Transverse colon (tissue), 4 donors: ENCODE measurements at regions not wholly inside any gene's neighbourhood (a gene's known extent, or its start where the extent isn't known, plus 50 kb on each side); places are given as distances from the start of the nearest gene placed in this dataset.

Experiments used
- DNase-seq: peaks from one replicate; pipeline ENCODE4 v3.0.0-alpha.2; 2019
- H3K27ac ChIP-seq, 4 donors: fragments of 200-600 bp; sonication (generic); 2 replicates each; pipeline ENCODE4 v1.5.1; 2016 to 2018; ENCODE audit warnings: inconsistent platforms in 4 of 4
- H3K27me3 ChIP-seq: fragments of 200-600 bp; sonication (generic); 2 replicates; pipeline ENCODE4 v1.5.1; 2017; ENCODE audit warnings: inconsistent platforms
- H3K36me3 ChIP-seq, 4 donors: fragments of 200-600 bp; sonication (generic); 2 replicates each; pipeline ENCODE4 v1.5.1; 2017 to 2019; ENCODE audit warnings: inconsistent platforms in 4 of 4
- H3K4me1 ChIP-seq, 4 donors: fragments of 200-600 bp; sonication (generic); 2 replicates each; pipeline ENCODE4 v1.5.1; 2017 to 2020; ENCODE audit warnings: inconsistent platforms in 4 of 4
- H3K4me3 ChIP-seq, 4 donors: fragments of 200-600 bp; sonication (generic); 1 replicate in 1 of 4; 2 replicates in 3 of 4; pipeline versions ENCODE4 v1.5.1 to v1.6.1; 2017 to 2019; ENCODE audit warnings: inconsistent platforms in 4 of 4
- H3K9me3 ChIP-seq, 2 donors: fragments of 200-600 bp; sonication (generic); 2 replicates each; pipeline ENCODE4 v1.5.1; 2017 to 2019; ENCODE audit warnings: inconsistent platforms in 2 of 2
- EP300 ChIP-seq: sonication (generic); formaldehyde crosslinking; IDR thresholded peaks from one replicate; pipeline ENCODE4 v1.6.1; 2017; ENCODE audit warnings: antibody characterized with exemption, low read depth
- POLR2A ChIP-seq: fragments of 450-650 bp; IDR thresholded peaks from one replicate; pipeline ENCODE4 v1.6.1; 2016; ENCODE audit warnings: antibody characterized with exemption, mild to moderate bottlenecking, moderate library complexity
- POLR2AphosphoS5 ChIP-seq, 3 donors: sonication (generic); formaldehyde crosslinking; IDR thresholded peaks; one replicate each; pipeline ENCODE4 v1.6.1; 2016; ENCODE audit warnings: antibody characterized with exemption in 3 of 3
- WGBS, 2 donors: methylation state at CpG; one replicate each; pipeline ENCODE4 v1.1.5; 2018; ENCODE audit warnings: low coverage in 1 of 2; 5-methylcytosine and 5-hydroxymethylcytosine counted together
- in situ Hi-C, 4 donors: fragments of 200-750 bp; cut with MboI; loops; one replicate each; pipeline versions ENCODE4 v1.15.0 to v1.15.1; 2017; ENCODE audit warnings: low sequenced_read_pairs in 3 of 4, low pct_ligation_motif_present in 1 of 4, low pct_unique_long_range_greater_than_20kb in 1 of 4
- intact Hi-C: fragments of 100-400 bp; cut with DNase I; formaldehyde crosslinking; loops from one replicate; pipeline ENCODE4 v1.15.1; 2023; ENCODE audit warnings: low total_unique reads
- TF ChIP-seq, protein P1 (sequence below), 5 experiments: fragments of 200-600 bp in 3 of 5; fragments of 450-650 bp in 2 of 5; sonication (generic) in 3 of 5; IDR thresholded peaks; 1 replicate in 2 of 5; 2 replicates in 3 of 5; pipeline ENCODE4 v1.5.1; 2016 to 2017; ENCODE audit warnings: antibody characterized with exemption in 5 of 5, inconsistent platforms in 3 of 5, mild to moderate bottlenecking in 2 of 5, moderate library complexity in 1 of 5

DNA sequence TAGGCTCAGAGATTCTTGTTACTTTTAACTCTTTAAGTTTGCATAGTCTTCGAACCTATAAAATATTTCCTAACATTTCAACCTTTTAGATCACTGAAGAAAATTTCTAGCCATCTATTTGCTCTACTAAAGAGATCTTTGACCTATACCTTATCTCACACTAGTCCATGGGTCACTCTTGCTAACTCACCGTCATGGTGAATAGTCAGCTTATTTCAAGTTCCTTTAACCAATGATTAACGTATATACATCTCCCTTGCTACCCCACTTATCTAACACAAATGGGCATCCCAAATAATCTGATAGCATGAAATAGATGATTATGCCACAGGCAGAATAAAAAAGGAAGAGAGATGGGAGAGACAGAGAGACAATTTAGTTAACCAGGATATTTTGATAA lies 303.1 kb downstream of the GPD2 start:
- in situ Hi-C loops, result no loop called here

DNA sequence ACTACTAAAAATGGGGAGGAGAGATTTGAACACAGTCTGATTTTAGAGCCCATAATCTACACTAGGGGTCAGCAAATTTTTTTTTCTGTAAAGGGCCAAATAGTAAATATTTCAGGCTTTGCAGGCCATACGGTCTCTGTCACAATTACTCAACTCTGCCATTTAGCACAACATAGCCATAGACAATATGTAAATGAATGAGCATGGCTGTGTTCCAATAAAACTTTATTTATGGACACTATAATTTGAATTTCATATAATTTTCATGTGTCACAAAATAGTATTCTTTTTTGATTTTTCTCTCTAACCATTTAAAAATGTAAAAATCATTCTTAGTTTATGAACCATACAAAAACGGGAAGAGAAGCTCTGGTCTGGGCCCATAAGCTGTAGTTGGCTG lies 309.4 kb downstream of the GPD2 start:
- H3K9me3 ChIP-seq, result no peaks in the 10 kb centered on the region
- no peak for DNase-seq
- in situ Hi-C loops, result no loop called here
- H3K4me1 ChIP-seq, result no peaks in the 10 kb centered on the region
- no peak overlapping the region for H3K4me3 ChIP-seq
- 81 to 88% methylated on average over 1 to 2 of the region's 2 CpGs for WGBS, 2 donors
- H3K27me3 ChIP-seq, result no peaks in the 10 kb centered on the region
- intact Hi-C loops, result no loop called here
- H3K27ac ChIP-seq, result no peak overlapping the region
- H3K36me3 ChIP-seq, result no peaks in the 10 kb centered on the region
- TF ChIP-seq EP300 (no peak), POLR2A (no peak), POLR2AphosphoS5 (IDR thresholded peaks at IDR 0.05) (no peak)
- TF ChIP-seq, protein P1, sequence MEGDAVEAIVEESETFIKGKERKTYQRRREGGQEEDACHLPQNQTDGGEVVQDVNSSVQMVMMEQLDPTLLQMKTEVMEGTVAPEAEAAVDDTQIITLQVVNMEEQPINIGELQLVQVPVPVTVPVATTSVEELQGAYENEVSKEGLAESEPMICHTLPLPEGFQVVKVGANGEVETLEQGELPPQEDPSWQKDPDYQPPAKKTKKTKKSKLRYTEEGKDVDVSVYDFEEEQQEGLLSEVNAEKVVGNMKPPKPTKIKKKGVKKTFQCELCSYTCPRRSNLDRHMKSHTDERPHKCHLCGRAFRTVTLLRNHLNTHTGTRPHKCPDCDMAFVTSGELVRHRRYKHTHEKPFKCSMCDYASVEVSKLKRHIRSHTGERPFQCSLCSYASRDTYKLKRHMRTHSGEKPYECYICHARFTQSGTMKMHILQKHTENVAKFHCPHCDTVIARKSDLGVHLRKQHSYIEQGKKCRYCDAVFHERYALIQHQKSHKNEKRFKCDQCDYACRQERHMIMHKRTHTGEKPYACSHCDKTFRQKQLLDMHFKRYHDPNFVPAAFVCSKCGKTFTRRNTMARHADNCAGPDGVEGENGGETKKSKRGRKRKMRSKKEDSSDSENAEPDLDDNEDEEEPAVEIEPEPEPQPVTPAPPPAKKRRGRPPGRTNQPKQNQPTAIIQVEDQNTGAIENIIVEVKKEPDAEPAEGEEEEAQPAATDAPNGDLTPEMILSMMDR (IDR thresholded peaks at IDR 0.05), result no peak

More for the DNA sequence above, 303.1 kb downstream of the GPD2 start:
- TF ChIP-seq POLR2A (no peak), EP300 (no peak)
- TF ChIP-seq, protein P1 (IDR thresholded peaks at IDR 0.05), result no peak
- Histone ChIP-seq H3K4me3 (no peak overlapping the region), H3K36me3 (no peaks in the 10 kb centered on the region), H3K9me3 (no peaks in the 10 kb centered on the region), H3K27me3 (no peaks in the 10 kb centered on the region), H3K27ac (no peak overlapping the region), H3K4me1 (no peaks in the 10 kb centered on the region)
- no peak for DNase-seq
- WGBS, 2 donors, result 88 to 91% methylated on average over 3 of the region's 3 CpGs
- intact Hi-C loops, result no loop called here

DNA sequence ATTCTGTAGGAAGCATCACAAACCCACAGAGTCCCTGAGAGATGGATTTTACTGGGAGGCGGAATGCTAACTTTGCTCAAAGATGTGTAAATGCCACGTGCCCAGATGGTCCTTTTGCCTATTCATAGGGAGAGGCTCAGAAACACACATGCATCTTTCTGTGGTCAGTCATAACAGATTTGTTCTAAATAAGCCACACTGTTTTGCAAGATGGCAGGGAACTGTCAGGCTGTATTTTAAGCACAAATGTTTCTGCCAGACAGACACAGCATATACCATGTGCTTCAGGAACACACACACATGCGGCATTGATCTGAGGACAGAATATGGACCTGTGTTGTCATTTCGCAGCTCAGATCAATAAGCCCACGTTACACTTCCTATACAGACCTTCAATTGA lies 312.0 kb downstream of the GPD2 start:
- H3K9me3 ChIP-seq, result no peaks in the 10 kb centered on the region
- intact Hi-C loops, result no loop called here
- no peak for DNase-seq
- H3K4me3 ChIP-seq, result no peak overlapping the region
- TF ChIP-seq, protein P1 (IDR thresholded peaks at IDR 0.05), result no peak
- no peak for TF ChIP-seq POLR2AphosphoS5 (IDR thresholded peaks at IDR 0.05)
- no peak for TF ChIP-seq EP300
- no peak for TF ChIP-seq POLR2A
- H3K36me3 ChIP-seq, result no peaks in the 10 kb centered on the region
- no peak overlapping the region for H3K27ac ChIP-seq
- no peaks in the 10 kb centered on the region for H3K4me1 ChIP-seq
- no peaks in the 10 kb centered on the region for H3K27me3 ChIP-seq
- in situ Hi-C loops, result no loop called here
- 78 to 81% methylated on average over 3 to 5 of the region's 5 CpGs for WGBS, 2 donors

DNA sequence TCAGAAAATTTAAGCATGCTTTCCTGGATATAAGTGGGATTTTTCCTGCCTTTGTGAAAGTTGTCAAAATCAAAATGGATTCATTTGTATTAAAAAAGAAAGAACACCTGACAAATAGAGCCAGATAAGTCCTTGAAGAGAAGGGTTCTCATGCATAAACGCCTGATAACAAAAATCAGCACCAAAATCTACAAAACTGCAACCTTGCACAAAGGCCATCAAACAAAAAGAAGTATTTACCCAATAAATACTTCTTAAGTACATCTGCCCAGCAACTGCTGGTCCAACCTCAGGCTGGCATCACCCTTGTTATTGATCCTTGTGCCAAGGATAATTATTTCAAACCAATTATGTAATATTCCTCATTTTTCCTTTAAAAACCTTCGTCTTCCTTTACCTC lies 315.9 kb downstream of the GPD2 start:
- whole genome bisulfite sequencing, 2 donors, result 81 to 100% methylated on average over 1 to 2 of the region's 2 CpGs
- no peaks in the 10 kb centered on the region for H3K27me3 ChIP-seq
- H3K36me3 ChIP-seq, result no peaks in the 10 kb centered on the region
- in situ Hi-C loops, result no loop called here
- H3K9me3 ChIP-seq, result no peaks in the 10 kb centered on the region
- intact Hi-C loops, result no loop called here
- H3K4me1 ChIP-seq, result no peaks in the 10 kb centered on the region
- no peak for DNase-seq
- no peak overlapping the region for H3K27ac ChIP-seq
- TF ChIP-seq EP300 (no peak), POLR2A (no peak), POLR2AphosphoS5 (IDR thresholded peaks at IDR 0.05) (no peak)
- TF ChIP-seq, protein P1 (IDR thresholded peaks at IDR 0.05), result no peak
- H3K4me3 ChIP-seq, result no peak overlapping the region
